ENCODE measurements at regions not wholly inside any gene's neighbourhood (a gene's known extent, or its start where the extent isn't known, plus 50 kb on each side); places are given as distances from the start of the nearest gene placed in this dataset.

DNA sequence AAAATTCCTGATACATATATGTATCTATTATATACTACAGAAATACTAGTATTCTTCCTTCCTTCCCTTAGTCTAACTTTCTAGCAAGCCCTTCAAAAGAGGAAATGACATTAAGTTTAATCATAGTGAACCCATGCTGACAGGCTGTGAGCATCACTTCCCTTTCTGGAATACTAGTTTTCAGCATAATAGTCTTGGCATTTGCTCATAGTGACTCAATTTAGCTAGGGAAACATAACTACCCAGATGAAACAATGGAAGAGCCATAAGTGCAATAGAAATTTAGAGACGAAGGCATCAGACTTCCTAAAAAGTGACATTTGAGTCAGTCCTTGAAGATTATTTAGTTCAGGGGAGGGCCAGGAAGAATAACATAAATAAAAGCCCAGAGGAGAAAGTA lies 184.5 kb upstream of the CRY1 start:
- TF ChIP-seq EZH2phosphoT487 (IDR thresholded peaks at IDR 0.05; ENCODE audit: unreplicated experiment) (no peak), EZH2 (IDR thresholded peaks at IDR 0.05; ENCODE audit: low read depth, unreplicated experiment) (no peak), STAT1 (IDR thresholded peaks at IDR 0.05; ENCODE audit: unreplicated experiment) (no peak), POLR2AphosphoS5 (IDR thresholded peaks at IDR 0.05; ENCODE audit: low read depth) (no peak), ZNF331 (CRISPR knock-in tag; IDR thresholded peaks at IDR 0.05; ENCODE audit: low read depth) (no peak), NANOG (IDR thresholded peaks at IDR 0.05; ENCODE audit: borderline replicate concordance) (no peak)
- TF ChIP-seq, protein P1, sequence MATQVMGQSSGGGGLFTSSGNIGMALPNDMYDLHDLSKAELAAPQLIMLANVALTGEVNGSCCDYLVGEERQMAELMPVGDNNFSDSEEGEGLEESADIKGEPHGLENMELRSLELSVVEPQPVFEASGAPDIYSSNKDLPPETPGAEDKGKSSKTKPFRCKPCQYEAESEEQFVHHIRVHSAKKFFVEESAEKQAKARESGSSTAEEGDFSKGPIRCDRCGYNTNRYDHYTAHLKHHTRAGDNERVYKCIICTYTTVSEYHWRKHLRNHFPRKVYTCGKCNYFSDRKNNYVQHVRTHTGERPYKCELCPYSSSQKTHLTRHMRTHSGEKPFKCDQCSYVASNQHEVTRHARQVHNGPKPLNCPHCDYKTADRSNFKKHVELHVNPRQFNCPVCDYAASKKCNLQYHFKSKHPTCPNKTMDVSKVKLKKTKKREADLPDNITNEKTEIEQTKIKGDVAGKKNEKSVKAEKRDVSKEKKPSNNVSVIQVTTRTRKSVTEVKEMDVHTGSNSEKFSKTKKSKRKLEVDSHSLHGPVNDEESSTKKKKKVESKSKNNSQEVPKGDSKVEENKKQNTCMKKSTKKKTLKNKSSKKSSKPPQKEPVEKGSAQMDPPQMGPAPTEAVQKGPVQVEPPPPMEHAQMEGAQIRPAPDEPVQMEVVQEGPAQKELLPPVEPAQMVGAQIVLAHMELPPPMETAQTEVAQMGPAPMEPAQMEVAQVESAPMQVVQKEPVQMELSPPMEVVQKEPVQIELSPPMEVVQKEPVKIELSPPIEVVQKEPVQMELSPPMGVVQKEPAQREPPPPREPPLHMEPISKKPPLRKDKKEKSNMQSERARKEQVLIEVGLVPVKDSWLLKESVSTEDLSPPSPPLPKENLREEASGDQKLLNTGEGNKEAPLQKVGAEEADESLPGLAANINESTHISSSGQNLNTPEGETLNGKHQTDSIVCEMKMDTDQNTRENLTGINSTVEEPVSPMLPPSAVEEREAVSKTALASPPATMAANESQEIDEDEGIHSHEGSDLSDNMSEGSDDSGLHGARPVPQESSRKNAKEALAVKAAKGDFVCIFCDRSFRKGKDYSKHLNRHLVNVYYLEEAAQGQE (IDR thresholded peaks at IDR 0.05; ENCODE audit: unreplicated experiment): no peak
- TF ChIP-seq, protein P2, sequence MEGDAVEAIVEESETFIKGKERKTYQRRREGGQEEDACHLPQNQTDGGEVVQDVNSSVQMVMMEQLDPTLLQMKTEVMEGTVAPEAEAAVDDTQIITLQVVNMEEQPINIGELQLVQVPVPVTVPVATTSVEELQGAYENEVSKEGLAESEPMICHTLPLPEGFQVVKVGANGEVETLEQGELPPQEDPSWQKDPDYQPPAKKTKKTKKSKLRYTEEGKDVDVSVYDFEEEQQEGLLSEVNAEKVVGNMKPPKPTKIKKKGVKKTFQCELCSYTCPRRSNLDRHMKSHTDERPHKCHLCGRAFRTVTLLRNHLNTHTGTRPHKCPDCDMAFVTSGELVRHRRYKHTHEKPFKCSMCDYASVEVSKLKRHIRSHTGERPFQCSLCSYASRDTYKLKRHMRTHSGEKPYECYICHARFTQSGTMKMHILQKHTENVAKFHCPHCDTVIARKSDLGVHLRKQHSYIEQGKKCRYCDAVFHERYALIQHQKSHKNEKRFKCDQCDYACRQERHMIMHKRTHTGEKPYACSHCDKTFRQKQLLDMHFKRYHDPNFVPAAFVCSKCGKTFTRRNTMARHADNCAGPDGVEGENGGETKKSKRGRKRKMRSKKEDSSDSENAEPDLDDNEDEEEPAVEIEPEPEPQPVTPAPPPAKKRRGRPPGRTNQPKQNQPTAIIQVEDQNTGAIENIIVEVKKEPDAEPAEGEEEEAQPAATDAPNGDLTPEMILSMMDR (conservative IDR thresholded peaks at IDR 0.05; ENCODE audit: low read depth in 2 of 2): no peak

Measured in GM23338 (cell line).